ENCODE measurements at regions not wholly inside any gene's neighbourhood (a gene's known extent, or its start where the extent isn't known, plus 50 kb on each side); places are given as distances from the start of the nearest gene placed in this dataset.

- BruUV-seq (replicated peaks) = no TSS peak
- POLR2A ChIA-PET = no interaction called here
- no peaks in the 10 kb centered on the region for H3K4me1 ChIP-seq (ENCODE audit: control insufficient read depth, insufficient read depth, low read length)
These were observed 78.9 kb upstream of the POU2AF2 start for GRCh38 chr11:111166598-111166997.

GRCh38 chr11:111162305-111162704, 83.2 kb upstream of the POU2AF2 start:
- no TSS peak for BruUV-seq (replicated peaks)
- in situ Hi-C loops (cut with HindIII; ENCODE audit: low pct_unique_long_range_greater_than_20kb, low sequenced_read_pairs) = no loop called here
- H3K36me3 ChIP-seq (ENCODE audit: control insufficient read depth, insufficient read depth, low read length) = no peaks in the 10 kb centered on the region
- H3K27me3 ChIP-seq (ENCODE audit: control insufficient read depth, insufficient read depth, low read length) = no peaks in the 10 kb centered on the region; the same call in 1 of the 2 replicates
- no peak for DNase-seq (ENCODE audit: low read depth, low spot score)
- TF ChIP-seq TCF7L2 (IDR thresholded peaks at IDR 0.05; ENCODE audit: low read depth, low read length) = no peak
- no peak for TF ChIP-seq CTCF (IDR thresholded peaks at IDR 0.05)
- TF ChIP-seq POLR2AphosphoS5 (IDR thresholded peaks at IDR 0.05; ENCODE audit: low read depth, low read length) = no peak
- no peak for TF ChIP-seq SIN3A (IDR thresholded peaks at IDR 0.05; ENCODE audit: borderline replicate concordance, insufficient read depth, low read depth, low read length)
- no peak for TF ChIP-seq REST (IDR thresholded peaks at IDR 0.05; ENCODE audit: insufficient read depth in 1 of 2, low read depth in 2 of 2, low read length in 1 of 2)
- no peaks in the 10 kb centered on the region for H3K9me3 ChIP-seq (ENCODE audit: control insufficient read depth, insufficient read depth, low read depth, low read length)
- no peak overlapping the region for H3K27ac ChIP-seq (ENCODE audit: low read length)
- no peak overlapping the region for H3K4me3 ChIP-seq (ENCODE audit: low read depth in 2 of 2, low read length in 2 of 2)
- H3K4me1 ChIP-seq (ENCODE audit: control insufficient read depth, insufficient read depth, low read length) = no peaks in the 10 kb centered on the region
- ChIA-PET POLR2A (no interaction called here), CTCF (no interaction called here)
- intact Hi-C loops (cut with micrococcal nuclease; ENCODE audit: unreplicated experiment) = no loop called here
- ATAC-seq = no peak

More at GRCh38 chr11:111166598-111166997, 78.9 kb upstream of the POU2AF2 start:
- in situ Hi-C loops (cut with HindIII; ENCODE audit: low pct_unique_long_range_greater_than_20kb, low sequenced_read_pairs) = no loop called here
- Histone ChIP-seq H3K27me3 (ENCODE audit: control insufficient read depth, insufficient read depth, low read length) (no peaks in the 10 kb centered on the region; the same call in 1 of the 2 replicates), H3K27ac (ENCODE audit: low read length) (no peak overlapping the region), H3K36me3 (ENCODE audit: control insufficient read depth, insufficient read depth, low read length) (no peaks in the 10 kb centered on the region), H3K9me3 (ENCODE audit: control insufficient read depth, insufficient read depth, low read depth, low read length) (no peaks in the 10 kb centered on the region), H3K4me3 (ENCODE audit: low read depth in 2 of 2, low read length in 2 of 2) (no peak overlapping the region)
- no peak for DNase-seq (ENCODE audit: low read depth, low spot score)
- CTCF ChIA-PET = no interaction called here
- TF ChIP-seq REST (IDR thresholded peaks at IDR 0.05; ENCODE audit: insufficient read depth in 1 of 2, low read depth in 2 of 2, low read length in 1 of 2) (no peak), POLR2AphosphoS5 (IDR thresholded peaks at IDR 0.05; ENCODE audit: low read depth, low read length) (no peak)
- ATAC-seq = no peak
- intact Hi-C loops (cut with micrococcal nuclease; ENCODE audit: unreplicated experiment) = no loop called here
